ENCODE measurements at regions not wholly inside any gene's neighbourhood (a gene's known extent, or its start where the extent isn't known, plus 50 kb on each side); places are given as distances from the start of the nearest gene placed in this dataset.

GRCh38 chr6:152836523-152836922 is 85.9 kb downstream of the VIP start:
- TF ChIP-seq POLR2A (IDR thresholded peaks at IDR 0.05), result no peak
- TF ChIP-seq, protein P1, sequence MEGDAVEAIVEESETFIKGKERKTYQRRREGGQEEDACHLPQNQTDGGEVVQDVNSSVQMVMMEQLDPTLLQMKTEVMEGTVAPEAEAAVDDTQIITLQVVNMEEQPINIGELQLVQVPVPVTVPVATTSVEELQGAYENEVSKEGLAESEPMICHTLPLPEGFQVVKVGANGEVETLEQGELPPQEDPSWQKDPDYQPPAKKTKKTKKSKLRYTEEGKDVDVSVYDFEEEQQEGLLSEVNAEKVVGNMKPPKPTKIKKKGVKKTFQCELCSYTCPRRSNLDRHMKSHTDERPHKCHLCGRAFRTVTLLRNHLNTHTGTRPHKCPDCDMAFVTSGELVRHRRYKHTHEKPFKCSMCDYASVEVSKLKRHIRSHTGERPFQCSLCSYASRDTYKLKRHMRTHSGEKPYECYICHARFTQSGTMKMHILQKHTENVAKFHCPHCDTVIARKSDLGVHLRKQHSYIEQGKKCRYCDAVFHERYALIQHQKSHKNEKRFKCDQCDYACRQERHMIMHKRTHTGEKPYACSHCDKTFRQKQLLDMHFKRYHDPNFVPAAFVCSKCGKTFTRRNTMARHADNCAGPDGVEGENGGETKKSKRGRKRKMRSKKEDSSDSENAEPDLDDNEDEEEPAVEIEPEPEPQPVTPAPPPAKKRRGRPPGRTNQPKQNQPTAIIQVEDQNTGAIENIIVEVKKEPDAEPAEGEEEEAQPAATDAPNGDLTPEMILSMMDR (IDR thresholded peaks at IDR 0.05 in 4 of 5, conservative IDR thresholded peaks at IDR 0.05 in 1 of 5), result no peak

All from gastrocnemius medialis (tissue), 4 donors.